Activated B cell treated with CpG ODN at 0.5 μM for 24 hours (primary cell): ENCODE measurements at regions not wholly inside any gene's neighbourhood (a gene's known extent, or its start where the extent isn't known, plus 50 kb on each side); places are given as distances from the start of the nearest gene placed in this dataset.

Source experiments
- ATAC-seq: fragments of 200-7000 bp; cut with Tn5 transposase; one replicate; pipeline ENCODE4 v1.10.0; 2021; ENCODE audit warnings: low read depth, mild to moderate bottlenecking, moderate library complexity
- CTCF ChIA-PET: fragments of 350-600 bp; sonication (Branson Sonifier 250); formaldehyde crosslinking; loops from one replicate; lab custom pipeline; 2021; ENCODE audit warnings: antibody characterized with exemption; lab: Charles Lee
- POLR2A ChIA-PET: fragments of 350-600 bp; sonication (Branson Sonifier 250); formaldehyde crosslinking; loops from one replicate; lab custom pipeline; 2021; ENCODE audit warnings: antibody characterized with exemption; lab: Charles Lee
- DNase-seq: peaks from one replicate; pipeline ENCODE4 v3.0.0; 2022
- H3K27ac Mint-ChIP-seq: one replicate; pipeline ENCODE4 v1.8.0; 2020; ENCODE audit warnings: mixed read lengths
- H3K27me3 Mint-ChIP-seq: one replicate; pipeline ENCODE4 v1.8.0; 2021; ENCODE audit warnings: mixed read lengths
- H3K36me3 Mint-ChIP-seq: one replicate; pipeline ENCODE4 v1.8.0; 2021; ENCODE audit warnings: low read depth, mixed read lengths
- H3K4me1 Mint-ChIP-seq: one replicate; pipeline ENCODE4 v1.8.0; 2021; ENCODE audit warnings: mixed read lengths
- H3K4me3 Mint-ChIP-seq: one replicate; pipeline ENCODE4 v1.8.0; 2020; ENCODE audit warnings: mild to moderate bottlenecking, mixed read lengths
- H3K9me3 Mint-ChIP-seq: one replicate; pipeline ENCODE4 v1.8.0; 2020; ENCODE audit warnings: mixed read lengths
- CTCF ChIP-seq: fragments of 200-600 bp; IDR thresholded peaks from one replicate; pipeline ENCODE4 v1.8.0; 2022; ENCODE audit warnings: antibody characterized with exemption, mild to moderate bottlenecking
- intact Hi-C: fragments of 100-400 bp; cut with micrococcal nuclease; formaldehyde crosslinking; loops from one replicate; pipeline ENCODE4 v1.15.1; 2024

GRCh38 chr2:76251342-76251741, 540.6 kb upstream of the GCFC2 start:
- no peaks in the 10 kb centered on the region for H3K27me3 Mint-ChIP-seq
- H3K36me3 Mint-ChIP-seq, result no peaks in the 10 kb centered on the region
- ATAC-seq (no peak), DNase-seq (no peak)
- H3K4me1 Mint-ChIP-seq, result no peaks in the 10 kb centered on the region
- ChIA-PET CTCF (no interaction called here), POLR2A (no interaction called here)
- H3K4me3 Mint-ChIP-seq, result no peak overlapping the region
- intact Hi-C loops, result no loop called here
- no peak overlapping the region for H3K27ac Mint-ChIP-seq
- TF ChIP-seq CTCF, result no peak
- no peaks in the 10 kb centered on the region for H3K9me3 Mint-ChIP-seq

GRCh38 chr2:76247006-76247405, 536.3 kb upstream of the GCFC2 start:
- ChIA-PET POLR2A (no interaction called here), CTCF (no interaction called here)
- Mint-ChIP-seq H3K27me3 (no peaks in the 10 kb centered on the region), H3K36me3 (no peaks in the 10 kb centered on the region), H3K4me1 (no peaks in the 10 kb centered on the region), H3K27ac (no peak overlapping the region), H3K4me3 (no peak overlapping the region), H3K9me3 (no peaks in the 10 kb centered on the region)
- DNase-seq, result no peak
- intact Hi-C loops, result no loop called here
- ATAC-seq, result no peak
- TF ChIP-seq CTCF, result no peak

- ATAC-seq (no peak), DNase-seq (no peak)
- no peaks in the 10 kb centered on the region for H3K36me3 Mint-ChIP-seq
- TF ChIP-seq CTCF, result no peak
- H3K4me1 Mint-ChIP-seq, result no peaks in the 10 kb centered on the region
- intact Hi-C loops, result no loop called here
- ChIA-PET CTCF (interaction anchor here (1.9 kb wide), 1 partner anchor 14 kb away, joined by 4 read pairs; no protein-coding TSS in a partner anchor), POLR2A (no interaction called here)
- H3K9me3 Mint-ChIP-seq, result no peaks in the 10 kb centered on the region
- no peak overlapping the region for H3K4me3 Mint-ChIP-seq
- H3K27ac Mint-ChIP-seq, result no peak overlapping the region
- no peaks in the 10 kb centered on the region for H3K27me3 Mint-ChIP-seq
These were observed 501.6 kb upstream of the GCFC2 start for GRCh38 chr2:76211991-76212985.

- ATAC-seq (no peak), DNase-seq (no peak)
- Mint-ChIP-seq H3K4me3 (no peak overlapping the region), H3K36me3 (no peaks in the 10 kb centered on the region), H3K4me1 (no peaks in the 10 kb centered on the region), H3K9me3 (no peaks in the 10 kb centered on the region), H3K27ac (no peak overlapping the region), H3K27me3 (no peaks in the 10 kb centered on the region)
- ChIA-PET POLR2A (no interaction called here), CTCF (no interaction called here)
- TF ChIP-seq CTCF, result no peak
- intact Hi-C loops, result no loop called here
These were observed 499.8 kb upstream of the GCFC2 start for GRCh38 chr2:76210551-76210950.

GRCh38 chr2:76204048-76204447, 493.3 kb upstream of the GCFC2 start:
- DNase-seq, result no peak
- Mint-ChIP-seq H3K36me3 (no peaks in the 10 kb centered on the region), H3K27ac (no peak overlapping the region), H3K4me3 (no peak overlapping the region), H3K9me3 (no peaks in the 10 kb centered on the region), H3K4me1 (no peaks in the 10 kb centered on the region), H3K27me3 (no peaks in the 10 kb centered on the region)
- ChIA-PET CTCF (no interaction called here), POLR2A (no interaction called here)
- TF ChIP-seq CTCF, result no peak
- ATAC-seq, result no peak
- intact Hi-C loops, result no loop called here
